ENCODE measurements at regions not wholly inside any gene's neighbourhood (a gene's known extent, or its start where the extent isn't known, plus 50 kb on each side); places are given as distances from the start of the nearest gene placed in this dataset.

GRCh38 chr12:123036466-123037285, 56.2 kb downstream of the ARL6IP4 start:
- no peak overlapping the region for H3K4me2 ChIP-seq (ENCODE audit: low read length)
- H3K27me3 ChIP-seq (ENCODE audit: control insufficient read depth, insufficient read depth, low read length) = no peaks in the 10 kb centered on the region
- H3K9ac ChIP-seq (ENCODE audit: low read depth, low read length) = no peak overlapping the region
- H3K4me1 ChIP-seq (ENCODE audit: control insufficient read depth, insufficient read depth, low read length) = peaks cover 14% of the 10 kb centered on the region
- no peaks in the 10 kb centered on the region for H3K9me3 ChIP-seq (replicated peaks; ENCODE audit: low read length)
- peaks cover 7% of the 10 kb centered on the region for H3K36me3 ChIP-seq (ENCODE audit: insufficient read depth, low read length)
- no peak overlapping the region for H3K4me3 ChIP-seq (ENCODE audit: low read length)

GRCh38 chr12:123035841-123036240, 55.4 kb downstream of the ARL6IP4 start:
- H3K36me3 ChIP-seq (ENCODE audit: insufficient read depth, low read length) = peaks cover 7% of the 10 kb centered on the region
- no peaks in the 10 kb centered on the region for H3K27me3 ChIP-seq (ENCODE audit: control insufficient read depth, insufficient read depth, low read length)
- H3K4me1 ChIP-seq (ENCODE audit: control insufficient read depth, insufficient read depth, low read length) = peaks cover 14% of the 10 kb centered on the region
- no peaks in the 10 kb centered on the region for H3K9me3 ChIP-seq (replicated peaks; ENCODE audit: low read length)
- H3K4me2 ChIP-seq (ENCODE audit: low read length) = no peak overlapping the region
- H3K4me3 ChIP-seq (ENCODE audit: low read length) = no peak overlapping the region
- H3K9ac ChIP-seq (ENCODE audit: low read depth, low read length) = no peak overlapping the region

GRCh38 chr12:123034865-123035264, 54.4 kb downstream of the ARL6IP4 start:
- Histone ChIP-seq H3K4me3 (ENCODE audit: low read length) (no peak overlapping the region), H3K36me3 (ENCODE audit: insufficient read depth, low read length) (peaks cover 7% of the 10 kb centered on the region), H3K4me1 (ENCODE audit: control insufficient read depth, insufficient read depth, low read length) (peaks cover 14% of the 10 kb centered on the region), H3K9me3 (replicated peaks; ENCODE audit: low read length) (no peaks in the 10 kb centered on the region), H3K27me3 (ENCODE audit: control insufficient read depth, insufficient read depth, low read length) (no peaks in the 10 kb centered on the region), H3K4me2 (ENCODE audit: low read length) (peak overlapping the region; percentile 53), H3K9ac (ENCODE audit: low read depth, low read length) (no peak overlapping the region)

GRCh38 chr12:123034022-123034541, 53.6 kb downstream of the ARL6IP4 start:
- peaks cover 14% of the 10 kb centered on the region for H3K4me1 ChIP-seq (ENCODE audit: control insufficient read depth, insufficient read depth, low read length)
- H3K27me3 ChIP-seq (ENCODE audit: control insufficient read depth, insufficient read depth, low read length) = no peaks in the 10 kb centered on the region
- H3K4me2 ChIP-seq (ENCODE audit: low read length) = no peak overlapping the region
- no peak overlapping the region for H3K4me3 ChIP-seq (ENCODE audit: low read length)
- H3K9me3 ChIP-seq (replicated peaks; ENCODE audit: low read length) = no peaks in the 10 kb centered on the region
- peaks cover 7% of the 10 kb centered on the region for H3K36me3 ChIP-seq (ENCODE audit: insufficient read depth, low read length)
- no peak overlapping the region for H3K9ac ChIP-seq (ENCODE audit: low read depth, low read length)

GRCh38 chr12:123033392-123034021, 53.0 kb downstream of the ARL6IP4 start:
- H3K4me2 ChIP-seq (ENCODE audit: low read length) = no peak overlapping the region
- peaks cover 7% of the 10 kb centered on the region for H3K36me3 ChIP-seq (ENCODE audit: insufficient read depth, low read length)
- no peaks in the 10 kb centered on the region for H3K9me3 ChIP-seq (replicated peaks; ENCODE audit: low read length)
- H3K4me3 ChIP-seq (ENCODE audit: low read length) = no peak overlapping the region
- H3K9ac ChIP-seq (ENCODE audit: low read depth, low read length) = no peak overlapping the region
- H3K27me3 ChIP-seq (ENCODE audit: control insufficient read depth, insufficient read depth, low read length) = no peaks in the 10 kb centered on the region
- peaks cover 14% of the 10 kb centered on the region for H3K4me1 ChIP-seq (ENCODE audit: control insufficient read depth, insufficient read depth, low read length)

GRCh38 chr12:123032736-123033391, 52.4 kb downstream of the ARL6IP4 start:
- H3K36me3 ChIP-seq (ENCODE audit: insufficient read depth, low read length) = peaks cover 7% of the 10 kb centered on the region

More at GRCh38 chr12:123032736-123033391, 52.4 kb downstream of the ARL6IP4 start:
- no peak overlapping the region for H3K4me3 ChIP-seq (ENCODE audit: low read length)
- H3K4me2 ChIP-seq (ENCODE audit: low read length) = no peak overlapping the region
- no peaks in the 10 kb centered on the region for H3K27me3 ChIP-seq (ENCODE audit: control insufficient read depth, insufficient read depth, low read length)
- peaks cover 14% of the 10 kb centered on the region for H3K4me1 ChIP-seq (ENCODE audit: control insufficient read depth, insufficient read depth, low read length)
- H3K9ac ChIP-seq (ENCODE audit: low read depth, low read length) = no peak overlapping the region
- no peaks in the 10 kb centered on the region for H3K9me3 ChIP-seq (replicated peaks; ENCODE audit: low read length)

All from skeletal muscle satellite cell (primary cell).